Nucleus accumbens (tissue), 56 donors: ENCODE measurements at regions not wholly inside any gene's neighbourhood (a gene's known extent, or its start where the extent isn't known, plus 50 kb on each side); places are given as distances from the start of the nearest gene placed in this dataset.
A peak's percentile ranks its signal among the peaks of the same experiment; 100 is the strongest.

Source experiments
- DNase-seq, 56 donors: peaks; one replicate each; lab custom pipeline; 2025; lab: John Stamatoyannopoulos, UW

DNA sequence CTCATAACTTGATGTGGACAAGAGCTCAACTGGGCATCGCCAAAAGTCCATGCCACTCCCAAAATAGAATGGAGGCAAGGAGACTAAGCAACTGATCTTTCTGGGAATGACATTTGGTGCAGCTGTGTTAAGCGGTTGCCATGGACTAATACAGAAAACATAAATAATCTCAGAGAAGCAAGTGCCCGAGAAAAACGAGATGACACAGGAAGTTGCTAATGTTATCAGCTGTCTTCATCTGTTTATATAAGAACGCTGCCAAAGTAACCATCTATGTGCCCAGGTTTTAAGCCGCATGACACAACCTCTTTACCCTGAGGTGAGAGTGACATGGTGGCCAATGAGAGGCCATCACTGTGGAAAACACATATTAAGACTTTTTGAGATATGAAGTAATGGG lies 54.9 kb upstream of the SACS start:
- no peak for DNase-seq

DNA sequence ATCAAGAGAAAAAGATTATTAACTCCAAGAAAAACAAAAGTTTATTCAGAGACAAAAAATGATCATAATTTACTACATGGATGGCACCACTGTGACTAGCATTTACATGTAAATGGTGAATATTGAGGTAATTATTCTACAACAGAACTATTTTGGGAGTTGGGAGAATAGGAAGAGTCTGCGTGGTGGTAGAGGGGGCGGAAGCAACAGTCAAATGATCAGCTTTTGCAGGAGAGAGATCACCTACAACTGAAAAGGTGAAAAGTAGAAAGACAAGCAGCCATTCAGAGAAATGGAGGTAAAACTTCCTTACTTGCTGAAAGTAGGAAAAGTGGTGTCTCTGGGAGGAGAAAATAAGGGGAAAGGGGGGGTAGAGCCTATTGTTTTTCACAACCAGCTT lies 62.8 kb upstream of the SACS start:
- DNase-seq: peak in 13 of 56 donors; percentile 2 to 37 (median 16)

DNA sequence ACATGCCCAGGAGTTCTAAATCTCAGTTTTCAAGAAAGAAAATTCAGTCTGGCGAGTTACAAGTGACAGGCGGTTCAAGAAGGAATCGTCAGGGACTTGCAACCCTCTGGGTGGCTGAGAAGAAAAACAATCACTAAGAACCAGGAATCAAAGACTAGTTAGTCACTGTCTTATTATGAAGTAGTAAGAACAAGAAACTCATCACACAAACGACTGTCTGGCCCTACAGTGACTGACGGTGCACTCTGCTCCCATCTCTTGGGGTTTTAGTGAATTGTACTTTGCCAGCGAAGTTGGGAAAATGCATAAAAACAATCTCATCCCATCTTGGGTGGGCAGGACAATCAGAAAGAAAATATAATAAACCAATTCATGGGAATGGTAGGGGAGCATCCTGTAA lies 63.7 kb upstream of the SACS start:
- no peak for DNase-seq

DNA sequence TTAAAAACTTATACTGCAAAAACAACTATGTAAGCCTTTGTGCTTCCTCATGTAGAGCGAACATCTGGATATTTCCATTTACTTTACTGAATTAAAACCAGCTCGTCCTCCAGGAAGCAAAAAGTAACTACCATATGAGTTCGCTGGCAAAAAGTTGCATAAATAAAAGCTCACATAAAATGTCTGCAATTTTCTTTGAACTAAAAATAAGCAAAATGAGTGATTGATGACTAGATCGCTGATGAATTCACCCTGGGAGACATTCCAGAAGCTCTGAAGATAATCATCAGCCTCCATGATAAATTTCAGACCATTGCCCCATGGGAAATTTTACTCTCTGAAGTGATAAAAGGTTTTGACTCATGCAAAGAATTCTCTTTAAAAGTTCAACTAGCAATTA lies 67.3 kb upstream of the SACS start:
- no peak for DNase-seq

DNA sequence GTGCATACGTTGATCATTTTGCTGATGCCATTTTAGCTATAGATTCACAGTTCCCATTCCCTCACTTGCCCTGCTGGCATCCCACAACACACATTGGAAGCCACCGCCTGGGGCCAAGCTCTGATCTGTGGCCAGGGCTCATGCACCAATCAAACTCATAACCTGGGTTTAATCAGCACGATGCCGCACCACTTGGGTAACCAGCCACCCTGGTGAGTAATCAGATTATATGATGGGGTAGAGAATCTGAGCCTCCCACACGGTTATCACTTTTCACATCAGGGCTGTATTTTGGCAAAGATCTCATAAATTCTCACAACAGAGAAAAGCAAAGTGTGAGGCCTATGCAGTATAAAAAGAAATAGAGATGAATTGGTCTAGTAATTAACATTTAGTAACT lies 66.0 kb upstream of the TNFRSF19 start:
- no peak for DNase-seq

DNA sequence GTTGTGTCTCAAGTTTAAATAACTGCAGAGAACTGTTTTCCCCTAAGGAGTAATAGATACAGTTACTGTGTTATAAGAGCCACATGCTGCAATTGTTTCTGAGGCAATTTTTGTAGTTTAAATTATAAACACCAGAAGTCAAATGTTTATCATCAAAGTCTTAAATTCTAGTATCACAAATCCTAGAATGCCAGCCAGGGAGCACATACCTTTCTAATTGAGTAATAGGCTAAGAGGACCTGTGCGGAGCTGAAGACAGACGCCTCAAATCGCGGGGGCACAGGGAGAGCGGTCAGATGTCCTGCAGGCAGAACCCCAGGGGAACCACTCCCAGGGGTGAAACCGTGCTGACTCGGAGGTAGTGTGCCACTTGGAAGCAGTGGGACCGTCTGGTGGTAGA lies 65.2 kb upstream of the TNFRSF19 start:
- DNase-seq: no peak

DNA sequence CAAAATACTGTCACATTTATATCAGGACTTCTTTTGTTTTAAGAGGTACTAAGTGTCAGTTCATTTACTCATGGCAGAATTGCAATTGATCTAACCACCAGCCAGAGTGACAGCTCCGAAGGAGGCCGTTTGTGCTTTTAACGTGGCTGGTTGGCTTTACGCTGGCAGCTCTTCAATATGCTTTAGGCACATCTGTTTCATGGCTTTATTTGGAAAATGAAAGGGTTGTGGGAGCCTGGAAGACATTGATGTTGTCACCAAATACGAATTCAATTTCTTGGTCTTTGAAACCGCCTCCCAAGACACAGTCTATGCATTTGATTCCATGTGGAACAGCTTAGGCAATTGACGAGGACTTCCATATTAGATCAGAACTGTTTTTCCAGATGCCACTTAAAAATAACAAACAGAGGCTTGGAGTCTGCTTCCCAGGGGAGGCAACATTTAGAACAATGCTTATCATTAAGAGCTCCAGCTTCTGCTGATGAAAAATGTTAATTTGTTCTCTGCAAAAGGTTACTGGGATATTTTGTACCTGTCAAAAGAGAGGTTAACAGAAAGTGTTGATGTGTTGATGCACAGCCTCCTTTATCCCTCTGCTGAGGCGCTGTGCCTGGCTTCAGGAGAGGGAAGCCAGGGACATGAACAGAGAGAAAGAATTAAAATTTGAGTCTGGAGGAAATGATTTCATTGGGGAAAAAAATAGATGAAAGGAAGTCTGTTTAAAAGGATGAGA lies 64.0 kb upstream of the TNFRSF19 start:
- no peak for DNase-seq

DNA sequence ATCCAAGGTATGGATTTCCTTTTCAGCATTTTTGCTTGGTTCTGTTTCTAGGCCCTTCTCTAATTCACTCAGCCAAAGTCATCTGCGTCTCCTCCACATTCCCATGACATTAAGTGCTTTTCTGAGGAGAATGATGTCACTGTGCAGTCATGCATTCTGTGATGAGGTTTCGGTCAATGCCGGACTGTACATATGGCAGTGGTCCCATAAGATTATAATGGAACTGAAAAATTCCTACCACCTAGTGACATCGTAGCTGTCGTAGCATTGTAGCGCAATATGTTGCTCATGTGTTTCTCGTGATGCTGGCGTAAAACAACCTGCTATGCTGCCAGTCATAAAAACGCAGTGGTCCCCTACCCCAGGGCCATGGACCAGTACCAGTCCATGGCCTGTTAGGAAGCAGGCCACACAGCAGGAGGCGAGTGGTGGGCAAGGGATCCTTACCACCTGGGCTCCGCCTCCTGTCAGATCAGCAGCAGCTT lies 63.4 kb upstream of the TNFRSF19 start:
- no peak for DNase-seq

DNA sequence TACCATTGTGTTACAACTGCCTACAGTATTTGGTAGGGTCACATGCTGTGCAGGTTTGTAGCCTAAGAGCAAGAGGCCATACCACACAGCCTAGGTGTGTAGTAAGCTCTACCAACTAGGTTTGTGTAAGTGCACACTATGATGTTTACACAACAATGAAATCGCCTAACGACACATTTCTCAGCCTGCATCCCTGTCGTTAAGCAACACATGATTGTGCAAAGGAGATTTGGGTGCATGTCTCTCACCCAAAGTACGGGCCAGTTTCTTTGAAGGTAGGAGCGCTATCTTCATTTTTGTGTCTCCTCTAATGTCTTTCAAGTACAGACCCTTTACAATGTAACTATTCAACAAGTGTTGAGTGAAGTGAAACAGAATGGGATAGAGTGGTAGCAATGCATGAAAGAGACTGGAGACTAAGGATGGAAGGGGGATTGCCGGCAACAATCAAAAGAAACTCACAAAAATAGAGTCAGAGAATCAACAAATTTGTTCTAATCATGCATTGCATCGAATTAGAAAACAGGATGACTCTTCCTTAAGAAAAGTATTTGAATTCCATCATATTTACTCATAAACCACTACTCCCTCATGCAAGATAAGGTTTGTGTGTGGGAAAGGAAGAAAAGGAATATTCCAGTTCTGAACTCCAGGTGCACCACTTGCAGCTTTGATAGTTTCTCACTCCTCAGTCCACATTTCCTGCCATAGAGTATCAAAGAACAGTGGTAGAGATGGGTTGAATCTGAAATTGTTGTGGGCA lies 60.2 kb upstream of the TNFRSF19 start:
- no peak for DNase-seq

DNA sequence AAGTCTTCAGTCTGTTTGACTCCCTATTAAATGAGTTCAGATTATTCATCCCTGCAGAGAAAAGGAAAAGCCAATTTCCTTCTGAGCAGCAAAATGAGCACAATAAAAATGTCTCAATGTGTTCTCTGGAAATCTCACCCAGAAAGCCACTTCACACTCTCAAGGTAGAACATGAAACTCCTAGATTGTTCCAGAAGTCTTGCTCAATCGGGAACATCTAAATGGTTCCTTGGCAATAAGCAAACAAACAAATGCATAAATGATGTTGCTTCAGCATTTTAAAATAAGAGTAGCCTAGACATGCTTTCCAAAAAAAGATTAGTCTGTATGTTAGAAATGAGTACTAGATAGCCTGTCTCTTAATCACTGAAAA lies 59.7 kb upstream of the TNFRSF19 start:
- DNase-seq: no peak

DNA sequence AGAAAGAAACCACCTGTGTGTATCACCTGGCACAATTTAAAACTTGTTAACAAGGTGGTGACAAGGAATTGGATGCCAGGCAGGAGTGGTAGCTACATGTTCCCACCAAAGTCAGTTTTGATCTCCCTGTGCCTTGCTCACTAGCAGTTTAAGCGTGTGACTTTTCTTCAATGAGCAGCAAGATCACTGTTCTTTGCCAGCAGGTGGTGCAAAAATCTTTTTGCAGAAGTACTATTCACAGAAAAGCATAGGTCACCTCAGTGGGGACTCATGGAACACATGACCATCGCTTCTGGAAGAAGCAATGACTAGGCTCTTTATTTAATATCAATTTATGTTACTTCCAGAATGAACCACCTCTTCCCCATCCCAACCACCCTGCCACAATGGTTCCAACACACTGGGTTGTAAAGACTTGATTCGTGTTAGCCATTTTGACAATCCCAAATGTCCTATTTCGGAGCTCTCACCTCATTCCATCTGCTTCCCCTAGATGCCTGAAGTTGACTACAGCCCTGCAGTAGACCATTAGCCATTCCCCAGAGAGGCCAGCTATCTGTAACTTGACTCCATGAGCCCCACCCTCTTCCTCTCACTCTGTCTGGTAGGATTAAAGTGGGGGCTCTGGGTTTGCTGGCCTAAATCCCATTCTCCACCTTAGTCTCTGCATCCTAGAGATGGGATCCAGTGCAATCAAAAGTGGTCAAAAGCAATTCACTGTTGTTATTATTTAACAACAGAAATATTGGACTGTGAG lies 59.1 kb upstream of the TNFRSF19 start:
- DNase-seq: peak in 3 of 56 donors; percentile 0 to 2 (median 2)

DNA sequence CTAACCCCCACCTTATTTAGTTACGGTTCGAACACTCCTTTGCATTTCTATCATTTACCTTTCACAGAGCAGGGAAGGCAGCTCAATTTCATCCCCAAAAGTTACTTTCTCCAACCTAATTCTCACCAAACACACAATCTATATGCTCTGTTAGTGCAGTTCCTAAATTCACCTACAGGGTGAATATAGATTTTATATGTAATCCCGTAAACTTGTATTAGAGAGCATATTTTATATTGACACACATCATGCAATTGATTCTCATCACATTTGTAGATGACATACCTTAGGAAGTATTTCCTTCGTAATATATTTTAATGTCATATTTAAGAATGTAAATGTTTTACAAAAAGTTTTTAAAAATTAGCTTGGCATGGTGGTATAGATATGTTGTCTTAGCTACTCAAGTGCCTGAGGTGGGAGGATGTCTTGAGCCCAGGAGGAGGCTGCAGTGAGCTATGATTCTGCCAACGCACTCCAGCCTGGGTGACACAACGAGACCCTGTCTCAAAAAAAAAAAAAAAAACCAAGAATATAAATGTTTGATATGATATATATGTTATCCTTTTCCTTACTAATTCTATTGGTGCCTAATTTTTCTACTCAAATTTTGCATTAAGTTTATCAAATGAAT lies 57.3 kb upstream of the TNFRSF19 start:
- DNase-seq: no peak

DNA sequence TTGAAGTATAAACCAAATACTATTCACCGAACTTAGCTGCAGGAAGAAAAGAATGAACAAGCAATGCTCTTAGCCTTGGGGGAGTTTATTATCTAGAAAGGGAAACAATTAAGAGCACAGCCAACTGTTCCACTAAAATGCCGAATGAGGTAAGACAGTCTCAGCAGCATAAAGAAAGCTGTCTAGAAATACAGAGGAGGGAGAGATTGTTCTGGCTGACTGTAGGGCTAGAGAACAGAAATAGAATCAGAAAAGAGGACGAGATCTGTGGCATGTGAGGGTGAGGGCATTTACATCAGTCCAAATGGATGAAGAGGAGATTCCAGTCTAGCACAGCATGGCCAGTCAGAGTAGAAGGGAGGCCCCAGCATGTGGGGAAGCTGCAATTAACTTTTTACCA lies 56.8 kb upstream of the TNFRSF19 start:
- DNase-seq: no peak

DNA sequence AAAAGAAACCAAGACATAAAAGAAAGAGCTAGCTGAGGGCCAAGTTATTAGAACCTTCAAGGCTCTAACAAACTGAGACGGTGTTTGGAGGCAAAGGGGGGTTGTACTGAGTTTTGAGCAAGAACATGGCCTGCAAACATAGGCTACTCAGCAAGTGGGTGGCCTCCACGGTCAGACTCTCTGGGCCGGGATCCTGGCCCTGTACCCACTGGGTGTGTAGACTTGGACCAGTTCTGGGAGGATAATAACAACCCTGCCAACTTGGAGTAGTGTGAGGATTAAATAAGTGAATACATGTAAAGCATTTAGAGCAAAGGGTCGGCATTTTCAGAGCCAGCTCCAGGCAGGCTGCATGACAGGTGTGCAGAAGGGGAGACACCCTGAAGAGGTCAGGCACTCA lies 56.1 kb upstream of the TNFRSF19 start:
- DNase-seq: no peak

DNA sequence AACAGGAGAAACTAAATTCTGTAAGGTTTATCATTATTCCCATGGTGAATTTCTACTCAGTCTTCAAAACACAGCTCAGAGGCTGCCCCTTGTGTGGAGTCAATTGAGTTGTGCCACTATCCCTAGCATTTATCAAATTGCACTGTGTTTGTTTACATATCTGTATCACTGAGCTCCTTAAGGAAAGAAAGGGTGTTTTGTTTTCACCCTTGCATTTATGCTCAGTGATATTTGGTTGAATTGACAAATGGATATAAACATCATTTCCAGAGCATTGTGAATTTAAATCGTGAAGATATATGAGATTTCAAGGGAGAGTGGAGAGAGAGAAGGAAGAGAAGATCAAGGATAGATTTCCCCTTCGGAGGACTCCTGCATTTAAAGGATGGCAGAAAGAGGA lies 55.1 kb upstream of the TNFRSF19 start:
- DNase-seq: no peak

DNA sequence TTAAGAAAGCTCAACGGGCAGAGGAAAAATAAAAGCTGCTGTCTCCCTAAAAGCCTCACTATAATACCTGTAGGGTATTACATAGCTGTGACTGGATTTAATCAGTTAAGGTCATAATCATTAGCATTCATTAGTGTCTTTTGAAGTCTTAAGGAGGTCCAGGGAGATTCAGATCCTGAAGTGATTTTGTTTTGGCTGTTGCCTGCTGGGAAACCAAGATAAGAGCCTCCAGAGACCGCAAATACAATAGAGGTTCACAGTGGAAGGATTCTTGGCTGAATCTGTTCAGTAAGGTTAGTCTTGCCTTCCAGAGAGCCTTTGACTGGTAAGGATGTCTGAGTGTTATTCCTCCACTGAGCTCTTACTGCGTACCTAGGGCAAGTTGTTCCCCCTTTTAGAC lies 54.0 kb upstream of the TNFRSF19 start:
- DNase-seq: no peak

DNA sequence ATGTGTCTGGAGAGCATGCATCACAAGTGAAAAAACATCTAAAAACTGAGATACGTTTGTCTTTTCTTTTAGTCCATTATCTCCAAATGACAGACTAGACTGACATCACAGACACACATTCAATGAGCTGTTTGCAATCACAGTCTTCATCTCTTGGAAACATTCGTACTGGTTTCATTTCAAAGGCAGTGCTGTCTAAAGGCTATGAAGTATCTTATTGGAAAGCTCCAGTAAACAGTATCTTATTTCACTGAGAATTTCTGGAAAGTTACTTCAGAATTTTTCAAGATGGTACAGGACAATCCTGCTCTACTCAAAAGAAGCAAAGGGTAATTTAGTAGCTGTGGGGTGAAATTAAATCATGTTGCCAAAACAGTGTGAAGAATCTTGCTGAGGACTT lies 53.5 kb upstream of the TNFRSF19 start:
- DNase-seq: no peak

DNA sequence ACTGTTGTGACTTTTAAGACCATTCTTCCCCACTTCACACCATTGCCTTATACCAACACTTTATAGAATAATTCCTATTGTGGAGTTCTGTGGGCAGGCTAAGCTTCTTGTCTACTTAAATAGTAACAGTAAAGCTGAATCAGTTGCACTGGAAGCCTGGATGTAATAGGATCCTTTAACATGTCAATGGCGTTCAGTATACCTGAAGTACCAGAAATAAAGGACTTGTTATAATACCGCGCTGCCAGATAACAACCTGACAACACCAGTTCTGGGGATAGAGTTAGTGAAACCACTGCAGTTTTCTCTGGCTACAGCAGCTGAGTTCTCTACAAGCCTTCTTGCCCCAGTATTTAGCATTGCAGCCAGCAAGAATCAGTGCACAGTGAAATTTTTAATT lies 52.0 kb upstream of the TNFRSF19 start:
- DNase-seq: no peak
